HCT116 (cell line): ENCODE measurements at regions not wholly inside any gene's neighbourhood (a gene's known extent, or its start where the extent isn't known, plus 50 kb on each side); places are given as distances from the start of the nearest gene placed in this dataset.

Experiments
- CBX3 ChIP-seq: IDR thresholded peaks from 2 replicates; pipeline ENCODE4 v1.6.1; 2012; ENCODE audit warnings: low read depth
- CEBPB ChIP-seq: IDR thresholded peaks from 2 replicates; pipeline ENCODE4 v1.6.1; 2012; ENCODE audit warnings: low read depth
- JUND ChIP-seq: IDR thresholded peaks from 2 replicates; pipeline ENCODE4 v1.6.1; 2012
- POLR2A ChIP-seq: IDR thresholded peaks from 2 replicates; pipeline ENCODE4 v1.7.0; 2011; ENCODE audit warnings: borderline replicate concordance; ENCODE audit not compliant: insufficient read depth, insufficient read length; ENCODE audit errors: extremely low read depth
- SIN3A ChIP-seq: IDR thresholded peaks from 2 replicates; pipeline ENCODE4 v1.6.1; 2012; ENCODE audit warnings: low read depth
- SP1 ChIP-seq: IDR thresholded peaks from 2 replicates; pipeline ENCODE4 v1.6.1; 2012; ENCODE audit warnings: low read depth
- SRF ChIP-seq: IDR thresholded peaks from 2 replicates; pipeline ENCODE4 v1.6.1; 2012; ENCODE audit warnings: low read depth
- YY1 ChIP-seq: IDR thresholded peaks from 2 replicates; pipeline ENCODE4 v1.6.1; 2011; ENCODE audit warnings: low read length, low read depth, moderate library complexity, mild to moderate bottlenecking; ENCODE audit not compliant: insufficient replicate concordance; ENCODE audit errors: extremely low read depth
- ZFX ChIP-seq: fragments of 450-650 bp; IDR thresholded peaks from 2 replicates; pipeline ENCODE4 v1.6.1; 2017
- TF ChIP-seq, protein P1 (sequence below), 3 experiments: fragments of 200-600 bp in 1 of 3; sonication (generic) in 1 of 3; IDR thresholded peaks in 2 of 3; conservative IDR thresholded peaks in 1 of 3; 2 replicates each; pipeline ENCODE4 v1.5.1; 2012 to 2017; ENCODE audit warnings: low read depth in 2 of 3, low read length in 2 of 3, antibody characterized with exemption in 1 of 3, borderline replicate concordance in 1 of 3, control low read depth in 1 of 3, mild to moderate bottlenecking in 1 of 3, mixed read lengths in 1 of 3, mixed run types in 1 of 3, moderate library complexity in 1 of 3; ENCODE audit not compliant: insufficient read depth in 1 of 3

GRCh38 chr5:28710360-28710759 lies 1672.0 kb upstream of the CDH9 start:
- TF ChIP-seq JUND (no peak), SRF (no peak), ZFX (no peak), SIN3A (no peak), SP1 (no peak), POLR2A (no peak), CBX3 (no peak), CEBPB (no peak), YY1 (no peak)
- TF ChIP-seq, protein P1, sequence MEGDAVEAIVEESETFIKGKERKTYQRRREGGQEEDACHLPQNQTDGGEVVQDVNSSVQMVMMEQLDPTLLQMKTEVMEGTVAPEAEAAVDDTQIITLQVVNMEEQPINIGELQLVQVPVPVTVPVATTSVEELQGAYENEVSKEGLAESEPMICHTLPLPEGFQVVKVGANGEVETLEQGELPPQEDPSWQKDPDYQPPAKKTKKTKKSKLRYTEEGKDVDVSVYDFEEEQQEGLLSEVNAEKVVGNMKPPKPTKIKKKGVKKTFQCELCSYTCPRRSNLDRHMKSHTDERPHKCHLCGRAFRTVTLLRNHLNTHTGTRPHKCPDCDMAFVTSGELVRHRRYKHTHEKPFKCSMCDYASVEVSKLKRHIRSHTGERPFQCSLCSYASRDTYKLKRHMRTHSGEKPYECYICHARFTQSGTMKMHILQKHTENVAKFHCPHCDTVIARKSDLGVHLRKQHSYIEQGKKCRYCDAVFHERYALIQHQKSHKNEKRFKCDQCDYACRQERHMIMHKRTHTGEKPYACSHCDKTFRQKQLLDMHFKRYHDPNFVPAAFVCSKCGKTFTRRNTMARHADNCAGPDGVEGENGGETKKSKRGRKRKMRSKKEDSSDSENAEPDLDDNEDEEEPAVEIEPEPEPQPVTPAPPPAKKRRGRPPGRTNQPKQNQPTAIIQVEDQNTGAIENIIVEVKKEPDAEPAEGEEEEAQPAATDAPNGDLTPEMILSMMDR (IDR thresholded peaks at IDR 0.05 in 2 of 3, conservative IDR thresholded peaks at IDR 0.05 in 1 of 3; ENCODE audit: borderline replicate concordance in 1 of 3, insufficient read depth in 1 of 3, low read depth in 2 of 3, low read length in 2 of 3) = 0 out of 6 replicates have a peak, but pooled peaks of 1 of the 3 experiments have one; percentile 16
